ENCODE measurements at regions not wholly inside any gene's neighbourhood (a gene's known extent, or its start where the extent isn't known, plus 50 kb on each side); places are given as distances from the start of the nearest gene placed in this dataset.
"Not testable (repeated sequence)": the region's sequence is repeated elsewhere in the genome, so short reads cannot be mapped to it uniquely, and the experiment has no call there.

- TF ChIP-seq, protein P1, sequence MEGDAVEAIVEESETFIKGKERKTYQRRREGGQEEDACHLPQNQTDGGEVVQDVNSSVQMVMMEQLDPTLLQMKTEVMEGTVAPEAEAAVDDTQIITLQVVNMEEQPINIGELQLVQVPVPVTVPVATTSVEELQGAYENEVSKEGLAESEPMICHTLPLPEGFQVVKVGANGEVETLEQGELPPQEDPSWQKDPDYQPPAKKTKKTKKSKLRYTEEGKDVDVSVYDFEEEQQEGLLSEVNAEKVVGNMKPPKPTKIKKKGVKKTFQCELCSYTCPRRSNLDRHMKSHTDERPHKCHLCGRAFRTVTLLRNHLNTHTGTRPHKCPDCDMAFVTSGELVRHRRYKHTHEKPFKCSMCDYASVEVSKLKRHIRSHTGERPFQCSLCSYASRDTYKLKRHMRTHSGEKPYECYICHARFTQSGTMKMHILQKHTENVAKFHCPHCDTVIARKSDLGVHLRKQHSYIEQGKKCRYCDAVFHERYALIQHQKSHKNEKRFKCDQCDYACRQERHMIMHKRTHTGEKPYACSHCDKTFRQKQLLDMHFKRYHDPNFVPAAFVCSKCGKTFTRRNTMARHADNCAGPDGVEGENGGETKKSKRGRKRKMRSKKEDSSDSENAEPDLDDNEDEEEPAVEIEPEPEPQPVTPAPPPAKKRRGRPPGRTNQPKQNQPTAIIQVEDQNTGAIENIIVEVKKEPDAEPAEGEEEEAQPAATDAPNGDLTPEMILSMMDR (IDR thresholded peaks at IDR 0.05), result not testable (repeated sequence)
- TF ChIP-seq POLR2A (IDR thresholded peaks at IDR 0.05), result not testable (repeated sequence)
These were observed 588.0 kb upstream of the DEFB115 start for GRCh38 chr20:30669330-30670029.
